Iris pigment epithelial cell (primary cell): ENCODE measurements at regions not wholly inside any gene's neighbourhood (a gene's known extent, or its start where the extent isn't known, plus 50 kb on each side); places are given as distances from the start of the nearest gene placed in this dataset.
A peak's percentile ranks its signal among the peaks of the same experiment; 100 is the strongest.
"Not testable (repeated sequence)": the region's sequence is repeated elsewhere in the genome, so short reads cannot be mapped to it uniquely, and the experiment has no call there.

Experiments used
- DNase-seq: peaks from one replicate; pipeline ENCODE4 v3.0.0-alpha.2; 2011; ENCODE audit warnings: low read depth

DNA sequence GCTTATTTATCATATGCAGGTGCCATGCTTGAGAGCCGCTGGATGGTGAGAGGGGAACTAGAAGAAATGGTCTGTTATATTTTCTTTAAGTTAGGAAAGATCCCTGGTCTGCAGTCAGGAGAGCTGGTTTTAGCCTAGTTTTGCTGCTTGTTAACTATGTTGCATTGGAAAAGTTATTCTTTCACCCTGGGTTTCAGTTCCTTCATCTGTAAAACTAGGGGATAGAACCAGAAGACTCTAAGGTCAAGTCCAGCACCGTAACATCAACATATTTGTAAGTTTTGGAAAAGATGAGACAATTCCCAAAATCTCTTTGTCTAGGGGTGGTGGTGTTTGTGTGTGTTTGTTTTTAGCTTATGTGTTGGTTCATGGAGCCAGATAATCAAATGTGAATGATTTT is 304.0 kb downstream of the QKI start:
- DNase-seq, result no peak

DNA sequence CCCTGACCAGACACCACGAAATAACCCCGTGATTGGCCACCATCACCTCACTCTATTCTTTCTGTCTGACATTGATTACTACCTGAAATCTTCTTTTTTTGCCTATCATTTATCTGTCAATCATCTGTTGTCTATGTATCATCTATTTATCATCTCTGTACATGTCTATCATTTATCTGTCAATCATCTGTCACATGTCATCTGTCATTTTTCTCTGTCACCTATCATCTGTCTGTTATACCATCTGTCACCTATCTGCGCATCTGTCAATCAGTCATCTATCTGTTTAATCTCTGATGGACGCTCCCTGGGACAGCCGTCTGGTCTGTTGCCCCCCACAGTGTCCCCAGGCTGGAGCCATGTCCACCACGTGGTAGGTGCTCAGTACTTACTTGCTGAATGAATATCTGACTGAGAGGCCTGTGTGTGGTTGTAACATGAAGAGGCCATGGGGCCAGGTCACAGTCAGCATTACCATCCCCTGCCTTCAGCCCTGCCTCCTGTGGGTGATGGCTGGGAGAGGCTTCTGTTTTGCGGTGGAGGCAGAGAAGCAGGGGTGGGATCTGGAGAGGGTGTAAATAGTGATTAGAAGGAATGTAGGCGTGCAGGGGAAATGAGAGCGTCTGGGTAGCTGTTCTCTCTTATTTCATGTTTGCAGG is 302.7 kb downstream of the QKI start:
- DNase-seq, result no peak

DNA sequence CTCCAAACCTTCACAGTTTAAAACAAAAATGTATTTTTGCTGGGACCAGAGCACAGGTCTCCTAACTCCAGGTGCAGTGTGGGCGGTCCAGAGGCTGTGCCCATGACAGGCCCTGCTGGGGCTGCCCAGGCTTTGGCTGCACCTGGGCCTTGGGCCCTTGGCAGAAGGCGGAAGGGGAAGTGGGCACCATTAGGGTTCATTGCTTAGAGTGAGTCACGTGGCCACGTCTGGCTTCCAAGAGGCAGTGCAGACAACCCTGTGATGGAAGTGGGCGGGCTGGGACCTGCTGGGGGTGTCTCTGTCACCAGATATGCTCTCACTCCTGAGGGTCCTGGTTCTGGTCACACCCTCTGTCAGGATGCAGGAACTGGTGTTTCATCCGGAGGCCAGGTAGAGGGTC is 302.2 kb downstream of the QKI start:
- DNase-seq, result no peak

DNA sequence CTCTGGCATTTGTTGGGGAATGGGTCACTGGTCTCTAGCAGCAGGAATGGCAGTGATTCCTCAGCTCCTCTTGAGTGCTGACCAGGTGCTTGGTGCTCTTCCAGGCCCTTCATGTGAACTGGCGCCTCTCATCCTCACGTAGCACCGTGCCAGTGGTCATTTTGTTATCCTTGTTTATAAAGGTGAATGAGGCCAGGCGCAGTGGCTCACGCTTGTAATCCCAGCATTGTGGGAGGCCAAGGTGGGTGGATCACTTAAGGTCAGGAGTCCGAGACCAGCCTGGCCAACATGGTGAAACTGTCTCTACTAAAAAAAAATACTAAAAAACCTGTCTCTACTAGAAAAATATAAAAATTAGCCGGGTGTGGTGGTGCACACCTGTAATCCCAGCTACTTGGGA is 301.3 kb downstream of the QKI start:
- no peak for DNase-seq

DNA sequence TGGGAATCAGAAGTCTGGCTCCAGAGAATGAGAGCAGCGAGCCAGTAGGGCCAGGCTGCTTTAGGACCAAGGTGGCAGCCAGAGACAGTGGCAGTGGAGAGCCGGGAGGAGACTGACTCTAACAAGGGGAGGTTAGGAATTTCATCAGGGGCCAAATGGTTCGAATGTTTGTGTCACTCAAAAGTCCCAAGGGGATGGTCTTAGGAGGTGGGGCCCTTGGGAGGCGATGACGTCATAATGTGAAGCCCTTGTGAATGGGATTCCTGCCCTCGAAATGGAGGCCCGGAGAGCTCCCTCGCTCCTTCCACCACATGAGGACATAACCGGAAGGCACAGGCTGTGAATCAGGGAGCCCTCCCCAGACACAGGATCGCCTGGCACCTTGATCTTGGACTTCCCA is 299.7 kb downstream of the QKI start:
- no peak for DNase-seq

DNA sequence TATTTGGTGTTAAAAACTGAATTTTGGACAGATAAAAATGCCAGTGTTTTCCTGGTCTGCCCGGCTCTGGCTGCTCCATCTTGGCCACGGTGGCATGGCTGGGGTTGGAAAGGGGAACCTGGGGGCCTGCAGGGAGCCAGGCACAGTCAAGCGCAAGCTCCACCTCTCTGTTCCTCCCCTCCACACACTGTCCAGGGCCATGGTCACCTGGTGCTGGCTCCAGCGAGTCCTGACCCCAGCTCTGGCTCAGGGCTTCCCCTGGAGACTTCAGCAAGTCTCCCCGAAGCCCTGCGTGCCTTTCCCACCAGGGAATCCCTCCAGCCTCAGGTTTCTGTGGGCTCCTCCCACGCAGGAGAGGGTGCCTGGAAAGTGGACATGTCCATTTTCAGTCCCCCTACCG is 298.5 kb downstream of the QKI start:
- DNase-seq, result no peak

DNA sequence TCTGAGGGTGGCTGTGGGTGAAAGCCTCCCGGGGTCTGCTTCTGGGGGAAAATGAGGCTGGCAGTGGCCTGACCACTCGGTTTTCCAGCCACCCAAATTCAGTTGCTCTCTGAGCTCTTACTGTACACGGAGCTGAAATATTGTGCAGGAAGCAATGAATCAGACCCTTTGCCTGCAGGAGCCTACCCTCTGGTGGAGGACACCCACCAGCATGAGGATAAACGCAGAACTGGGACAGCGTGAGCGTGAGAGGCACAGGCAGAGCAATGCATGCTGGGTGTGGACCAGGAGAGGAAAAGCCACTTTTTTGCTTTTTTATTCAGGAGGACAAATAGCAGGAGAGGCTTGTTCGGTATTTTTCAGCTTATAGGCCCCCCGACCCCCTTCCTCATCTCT is 298.0 kb downstream of the QKI start:
- no peak for DNase-seq

DNA sequence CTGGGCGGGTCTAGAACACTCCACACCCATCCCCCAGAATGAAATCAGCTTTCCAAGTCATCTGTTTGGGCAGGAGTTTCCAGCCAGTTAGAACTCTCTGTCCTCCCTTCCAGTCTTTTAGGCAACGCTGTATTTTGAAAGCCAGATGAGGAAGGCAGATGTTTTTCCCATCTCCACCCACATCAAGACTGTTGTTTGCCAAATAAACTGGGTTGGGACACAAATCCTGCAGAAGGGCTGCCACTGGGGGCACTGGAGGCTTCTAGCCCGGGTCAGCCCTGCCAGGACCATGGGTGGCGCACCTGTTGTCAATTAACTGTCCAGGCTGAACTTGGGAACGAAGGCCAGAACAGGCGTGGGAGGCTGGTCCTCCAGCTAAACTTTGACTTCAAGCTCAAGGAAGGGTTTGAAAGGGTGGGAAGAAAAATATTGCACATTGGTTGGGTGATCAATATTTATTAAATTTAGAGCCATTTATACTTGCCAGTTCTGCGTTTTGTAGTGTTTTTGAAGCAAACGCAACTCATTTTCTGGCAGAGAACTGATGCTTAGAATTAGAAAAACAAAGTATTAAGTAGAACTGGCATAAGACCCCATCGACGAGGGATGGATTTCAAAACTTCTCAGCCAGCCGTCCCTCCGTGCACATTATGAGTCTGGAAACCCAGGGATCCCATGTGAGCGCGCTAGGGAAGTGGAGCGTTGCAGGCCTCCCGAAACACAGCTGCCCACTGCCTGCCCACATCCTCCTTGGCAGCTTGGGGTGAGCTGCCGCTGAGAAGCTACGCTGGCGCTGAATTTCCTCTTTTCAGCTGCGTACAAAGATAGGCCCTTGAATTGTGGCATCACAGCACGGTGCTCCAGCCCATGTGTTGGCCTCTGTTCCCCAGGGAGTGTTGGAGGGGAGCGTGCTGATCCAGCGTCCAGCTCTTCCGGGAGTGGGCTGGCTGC is 297.4 kb downstream of the QKI start:
- DNase-seq, result no peak

DNA sequence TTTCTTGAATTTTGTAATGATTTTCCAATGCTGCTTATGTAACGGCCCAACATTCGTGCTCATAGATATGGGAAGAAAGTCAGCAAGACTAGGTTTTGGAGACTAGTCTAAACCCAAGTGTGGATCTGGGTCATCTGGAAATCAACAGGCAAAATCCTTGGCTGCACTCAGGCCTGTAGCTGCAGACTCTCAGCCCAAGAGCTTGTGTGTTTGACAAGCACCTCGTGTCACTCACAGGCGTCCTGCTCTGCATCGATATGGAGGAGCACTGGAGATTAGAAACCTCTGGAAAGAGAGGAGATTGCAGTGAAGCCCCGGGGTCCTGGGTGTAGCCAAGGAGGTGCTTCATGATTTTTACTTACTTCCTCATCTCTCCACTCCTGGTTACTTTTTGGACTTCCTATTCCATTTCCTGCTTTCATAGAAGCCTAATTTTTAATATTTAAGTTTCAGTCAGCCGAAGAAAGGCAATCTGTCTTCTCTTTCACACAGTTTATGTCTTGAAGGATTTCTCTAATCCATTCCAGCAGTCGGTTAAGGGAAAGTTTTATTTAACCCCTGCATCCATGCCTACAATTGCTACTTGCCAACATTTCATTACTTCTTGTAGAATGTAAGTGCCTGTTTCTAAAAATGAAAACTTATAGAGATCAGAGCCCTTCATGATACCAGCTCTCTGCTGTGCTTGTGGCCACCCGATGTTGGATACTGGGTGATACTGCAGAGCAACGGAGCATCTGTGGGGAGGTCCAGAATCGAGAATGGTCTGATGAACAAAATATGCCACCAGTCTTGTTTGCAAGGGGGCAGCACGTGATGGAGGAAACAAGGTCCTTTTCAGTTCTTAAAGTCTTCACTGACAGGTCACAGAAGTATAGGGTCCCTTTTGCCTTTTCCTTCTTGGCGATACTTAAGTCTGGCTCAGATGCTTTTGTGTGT is 296.3 kb downstream of the QKI start:
- no peak for DNase-seq

DNA sequence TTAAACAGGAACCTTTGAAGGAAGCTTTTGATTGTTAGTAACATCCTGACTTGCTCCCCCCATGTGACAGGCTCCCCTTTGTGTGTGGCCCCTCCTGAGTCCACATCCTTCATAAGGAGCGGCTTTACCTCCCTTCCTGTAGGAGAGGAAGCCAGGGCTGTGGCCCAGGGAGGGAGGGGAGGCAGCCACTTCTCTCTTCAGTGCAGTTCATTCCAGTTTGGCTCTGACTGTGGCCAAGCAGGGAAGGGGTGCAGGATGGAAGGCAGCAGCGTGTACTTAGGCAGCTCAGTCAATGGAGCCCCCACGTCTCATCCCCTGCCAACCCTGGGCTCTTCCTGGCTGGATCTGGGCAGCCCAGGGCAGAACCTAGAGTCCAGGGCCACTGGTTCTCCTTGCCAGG is 295.2 kb downstream of the QKI start:
- no peak for DNase-seq

DNA sequence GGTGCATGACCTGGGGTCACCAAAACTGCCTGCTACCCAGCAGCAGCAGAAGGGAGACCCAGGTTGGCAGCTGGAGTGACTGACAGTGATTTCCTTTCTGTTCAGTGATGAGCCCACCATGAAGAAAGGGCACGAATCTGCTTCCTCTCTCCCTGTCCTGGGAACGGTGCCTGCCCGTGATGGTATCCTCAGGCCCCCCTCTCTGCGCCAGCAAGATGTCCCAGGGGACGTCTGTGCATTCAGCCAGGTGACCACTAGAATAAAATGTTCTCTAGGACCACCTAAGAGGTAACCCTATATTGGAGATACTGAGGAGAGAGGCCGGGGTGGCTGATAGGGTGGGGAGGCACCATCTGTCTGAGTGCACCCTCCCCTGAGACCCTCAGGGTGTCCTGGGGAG is 294.7 kb downstream of the QKI start:
- no peak for DNase-seq

DNA sequence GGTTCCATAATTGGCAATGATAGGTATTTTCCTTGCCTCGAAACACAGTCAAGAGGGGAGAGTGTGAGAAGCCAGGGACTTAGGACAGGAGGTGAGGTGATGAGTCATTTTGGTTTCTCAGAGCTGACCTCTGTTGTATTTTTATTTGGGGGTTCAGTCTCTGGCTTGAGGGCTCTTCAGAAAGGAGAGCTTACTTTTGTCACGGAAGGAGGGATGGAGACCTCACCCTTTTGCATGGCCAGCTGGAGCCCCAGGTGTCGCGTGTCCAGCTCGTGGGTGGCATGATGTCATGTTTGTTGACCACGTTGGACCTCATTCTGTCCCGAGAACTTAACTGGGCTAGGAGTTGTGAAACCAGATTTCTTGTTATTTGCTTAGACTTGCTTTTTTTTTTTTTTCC is 293.9 kb downstream of the QKI start:
- no peak for DNase-seq

DNA sequence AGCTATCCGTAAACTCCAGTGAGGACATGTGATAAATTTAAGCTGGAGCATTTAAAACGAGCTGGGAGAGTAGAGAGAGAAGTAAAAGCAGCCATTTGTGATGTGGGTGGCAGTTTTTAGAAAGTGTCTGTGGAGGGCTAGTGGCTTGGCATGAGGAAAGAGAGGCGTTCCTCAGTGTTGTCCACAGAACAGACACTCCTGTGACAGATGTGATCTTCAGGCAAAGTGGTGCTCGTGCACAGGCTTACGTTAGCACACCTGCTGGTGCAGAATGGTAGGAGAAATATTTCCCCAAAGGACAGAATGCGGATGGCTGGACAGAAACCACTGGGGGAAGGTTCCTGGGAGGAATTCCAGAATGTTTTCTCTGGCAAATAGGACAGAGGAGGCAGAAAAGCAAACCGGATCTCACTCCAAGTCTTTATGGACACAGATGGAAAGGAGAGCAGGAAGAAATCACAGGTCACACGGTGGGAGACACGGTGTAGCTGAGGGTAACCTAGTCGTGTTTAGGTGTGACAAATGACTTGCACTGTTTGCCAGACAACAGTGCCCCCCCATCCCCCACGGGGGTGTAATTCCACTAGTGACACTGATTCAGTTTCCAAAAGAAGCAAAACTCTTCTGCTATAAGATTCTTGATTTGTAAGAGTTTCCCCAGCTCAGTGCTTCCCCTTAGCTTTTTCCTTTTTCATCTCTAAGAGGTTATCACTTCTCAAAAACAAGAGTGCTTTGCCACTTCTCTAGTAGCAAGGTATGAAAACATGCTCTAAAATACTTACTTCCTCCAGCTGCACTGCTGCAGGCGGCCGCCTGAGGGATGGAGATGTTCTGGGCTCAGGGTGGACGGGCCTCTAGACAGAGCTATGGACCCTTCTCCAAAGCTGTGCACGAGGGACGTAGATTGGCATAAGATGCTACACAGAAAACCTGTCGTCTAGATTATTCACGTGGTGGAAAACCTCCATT is 293.2 kb downstream of the QKI start:
- DNase-seq, result no peak

DNA sequence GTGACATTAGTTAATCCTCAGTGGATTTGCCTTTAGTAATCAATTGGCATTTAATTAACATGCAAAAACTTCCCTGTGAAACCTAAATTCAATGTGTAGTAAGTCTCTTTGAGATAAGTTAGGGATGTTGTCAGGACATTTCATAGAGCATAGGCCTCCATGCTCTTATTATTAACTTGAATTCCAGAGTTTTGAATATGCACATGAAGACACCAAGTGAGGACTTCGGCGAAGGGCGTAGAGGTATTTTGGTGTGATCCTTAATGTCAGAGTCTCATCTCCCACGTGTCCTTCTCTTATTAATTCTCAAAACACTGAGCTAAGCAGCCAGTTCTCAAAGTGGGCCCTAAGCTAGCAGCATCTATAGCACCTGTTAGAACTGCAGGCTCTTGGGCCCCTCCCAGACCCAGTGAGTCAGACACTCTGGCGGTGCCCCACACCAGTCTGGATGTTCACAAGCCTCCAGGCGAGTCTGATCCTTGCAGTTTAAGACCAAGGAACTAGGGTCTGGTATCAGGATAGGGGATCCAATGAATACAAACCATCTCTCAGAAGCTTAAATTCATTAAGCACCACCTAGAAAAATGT is 292.1 kb downstream of the QKI start:
- no peak for DNase-seq

DNA sequence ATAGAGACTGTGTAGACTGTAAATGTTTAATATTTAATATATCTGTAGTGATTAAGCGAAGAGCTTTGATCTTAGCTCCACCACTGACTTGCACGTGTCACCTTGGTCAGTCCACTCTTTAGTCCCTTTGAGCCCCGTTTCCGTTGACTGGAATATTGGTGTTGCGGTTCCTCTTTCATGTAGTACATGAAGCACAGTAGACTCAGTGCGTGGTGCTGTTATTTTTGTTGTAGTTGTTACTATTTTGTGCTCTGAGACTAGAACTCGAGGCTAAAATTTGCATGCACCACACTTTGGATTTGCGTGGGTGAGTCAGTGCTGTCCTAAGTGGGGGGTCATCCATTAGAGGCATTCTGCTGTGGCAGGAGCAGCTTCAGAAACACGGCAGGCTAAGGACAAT is 291.4 kb downstream of the QKI start:
- DNase-seq, result no peak

DNA sequence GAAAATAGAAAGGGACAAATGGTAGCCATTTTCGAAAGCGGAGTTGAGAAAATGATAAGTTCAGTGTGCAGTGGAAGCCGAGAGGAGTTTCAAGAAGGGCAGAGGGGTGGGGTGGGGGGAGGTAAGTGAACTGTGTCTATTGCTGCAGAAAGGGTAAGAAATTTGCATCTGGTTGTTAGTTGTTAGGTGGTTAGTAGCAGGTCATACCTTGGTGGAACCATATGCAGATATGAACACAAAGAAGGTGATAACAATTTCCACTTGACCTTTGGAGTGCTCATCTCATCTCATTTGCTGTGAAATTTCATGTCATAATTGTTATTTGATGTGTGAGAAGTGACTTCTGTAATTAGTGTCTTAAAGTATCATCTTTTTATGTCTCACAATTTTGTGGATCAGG is 288.2 kb downstream of the QKI start:
- no peak for DNase-seq

DNA sequence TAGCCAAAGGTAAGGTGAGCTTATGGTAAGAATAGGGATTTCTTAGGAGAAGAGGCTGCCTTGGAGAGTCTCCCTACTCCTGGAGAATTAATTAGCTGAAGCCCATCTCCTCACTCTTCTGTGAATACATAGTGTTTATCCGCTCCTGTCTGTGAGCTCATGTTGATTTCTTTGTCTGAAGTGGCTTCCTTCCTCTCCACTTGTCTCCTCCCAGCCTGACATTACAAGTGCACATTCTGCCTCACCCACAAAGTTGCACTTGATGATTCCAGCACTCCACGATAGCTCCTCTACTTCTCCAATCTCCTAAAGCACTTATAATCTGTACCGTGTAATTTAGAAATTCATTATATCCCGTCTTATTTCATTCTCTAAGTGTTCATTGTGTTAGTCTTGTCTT is 287.2 kb downstream of the QKI start:
- no peak for DNase-seq

DNA sequence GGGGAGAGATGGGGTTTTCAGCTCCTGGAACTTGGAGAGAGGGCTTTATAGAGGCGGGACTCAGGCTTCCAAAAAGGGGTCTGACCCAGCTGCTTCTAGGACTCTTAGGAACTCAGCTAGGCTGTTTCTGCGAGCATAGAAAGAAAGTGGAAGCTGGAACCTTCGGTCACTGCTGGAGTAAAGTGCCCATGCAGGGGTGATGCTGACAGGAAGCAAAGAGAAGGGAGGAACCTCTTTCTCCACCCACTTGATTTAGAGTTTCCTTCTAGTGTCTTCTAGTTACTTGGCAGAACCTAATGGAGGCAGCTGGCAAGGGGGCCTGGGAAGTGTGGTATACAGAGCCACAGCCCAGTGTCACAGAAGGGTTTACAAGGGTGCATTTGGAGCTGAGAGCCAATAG is 283.6 kb downstream of the QKI start:
- no peak for DNase-seq

DNA sequence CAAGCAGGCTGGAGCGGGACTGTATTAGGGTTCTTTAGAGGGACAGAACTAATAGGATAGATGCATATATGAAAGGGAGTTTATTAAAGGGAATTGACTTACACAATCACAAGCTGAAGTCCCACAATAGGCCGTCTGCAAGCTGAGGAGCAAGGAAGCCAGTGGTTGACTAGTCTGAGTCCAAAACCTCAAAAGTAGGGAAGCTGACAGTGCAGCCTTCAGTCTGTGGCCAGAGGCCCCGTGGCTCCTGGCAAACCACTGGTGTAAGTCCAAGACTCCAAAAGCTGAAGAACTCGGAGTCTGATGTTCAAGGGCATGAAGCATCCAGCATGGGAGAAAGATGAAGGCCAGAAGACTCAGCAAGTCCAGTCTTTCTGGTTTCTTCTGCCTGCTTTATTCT is 281.8 kb downstream of the QKI start:
- DNase-seq, result not testable (repeated sequence)

DNA sequence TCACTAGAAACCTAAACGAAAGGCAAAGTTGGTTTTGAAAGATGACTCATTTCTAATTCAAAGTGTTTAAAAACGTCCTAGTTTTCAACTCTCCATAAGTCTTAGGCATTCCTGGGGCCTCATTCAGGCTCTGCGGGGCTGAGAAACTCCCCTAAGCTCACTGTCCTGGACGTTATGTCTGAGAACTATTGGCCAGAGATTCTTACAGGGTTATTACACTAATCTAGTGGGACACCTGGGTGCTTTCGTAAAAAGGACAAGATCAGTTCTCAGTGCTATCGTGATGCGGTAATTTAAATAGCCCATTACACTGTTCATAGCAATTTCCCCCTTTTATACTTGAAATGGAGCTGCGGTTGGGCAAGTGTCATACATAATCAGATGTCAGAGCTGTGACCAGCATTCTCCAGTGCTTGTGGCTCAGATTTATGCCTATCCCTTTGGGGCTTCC is 280.9 kb downstream of the QKI start:
- DNase-seq, result peak; percentile 4

DNA sequence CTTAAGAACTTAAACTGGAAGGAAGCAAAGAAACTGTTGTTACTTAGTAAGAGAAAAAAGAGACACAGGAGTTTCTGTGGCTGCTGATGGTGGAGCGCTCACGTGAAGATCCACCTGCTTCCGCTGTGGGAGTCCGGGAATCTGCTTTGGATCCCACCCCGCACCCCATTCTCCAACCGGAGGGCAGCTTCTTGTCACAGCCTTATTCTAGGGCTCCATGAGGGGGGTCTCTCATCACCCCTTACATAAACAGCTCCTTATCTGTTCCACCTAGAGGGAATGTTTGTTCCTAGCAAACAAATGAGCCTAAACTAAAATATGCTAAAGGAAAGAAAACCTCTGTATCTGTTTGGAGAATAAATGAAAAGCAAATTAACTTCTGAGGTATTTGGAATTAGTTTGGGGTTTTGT is 280.5 kb downstream of the QKI start:
- DNase-seq, result no peak
